Activated CD4-positive, alpha-beta T cell treated with anti-CD3 and anti-CD28 coated beads, Interleukin-2, amount 50 U/mL, for 24 hours (primary cell): ENCODE measurements at regions not wholly inside any gene's neighbourhood (a gene's known extent, or its start where the extent isn't known, plus 50 kb on each side); places are given as distances from the start of the nearest gene placed in this dataset.
"Not testable (repeated sequence)": the region's sequence is repeated elsewhere in the genome, so short reads cannot be mapped to it uniquely, and the experiment has no call there.

Experiments used
- DNase-seq, 2 donors: peaks; one replicate each; pipeline ENCODE4 v3.0.0-alpha.2; 2020; ENCODE audit warnings: low read depth in 1 of 2, low spot score in 1 of 2

DNA sequence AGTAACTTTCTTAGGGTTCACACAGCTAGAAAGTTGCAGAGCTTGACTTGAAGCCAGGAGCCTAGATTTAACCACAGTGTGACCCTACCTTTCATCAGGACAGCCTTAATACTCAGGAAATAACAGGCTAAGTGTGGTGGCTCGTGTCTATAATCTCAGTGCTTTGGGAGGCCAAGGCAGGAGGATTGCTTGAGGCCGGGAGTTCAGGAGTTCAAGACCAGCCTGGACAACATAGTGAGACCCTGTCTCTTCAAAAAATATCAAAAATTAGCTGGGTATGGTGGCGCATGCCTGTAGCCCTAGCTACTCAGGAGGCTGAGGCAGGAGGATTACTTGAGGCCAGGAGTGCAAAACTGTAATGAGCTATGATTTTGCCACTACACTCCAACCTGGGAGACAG is 681.1 kb downstream of the MAT2B start:
- no peak for DNase-seq

DNA sequence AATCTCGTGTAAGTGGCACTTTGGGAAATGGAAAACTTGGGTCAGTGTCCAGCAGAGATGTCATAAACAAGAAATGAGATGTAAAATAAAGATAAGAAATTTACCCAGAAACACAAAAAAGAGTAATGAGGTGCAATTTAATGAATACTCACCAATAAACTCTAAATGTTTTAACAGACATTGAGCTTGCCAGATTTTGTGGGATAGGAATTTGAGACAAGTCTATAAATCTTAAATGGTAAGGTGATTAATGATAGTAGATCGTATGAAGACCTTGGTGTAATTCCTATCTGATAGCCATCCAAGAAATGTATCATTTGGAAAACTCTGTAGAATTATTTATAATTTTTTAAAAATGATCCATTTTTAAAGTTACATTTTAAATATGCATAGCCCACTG is 682.4 kb downstream of the MAT2B start:
- no peak for DNase-seq

DNA sequence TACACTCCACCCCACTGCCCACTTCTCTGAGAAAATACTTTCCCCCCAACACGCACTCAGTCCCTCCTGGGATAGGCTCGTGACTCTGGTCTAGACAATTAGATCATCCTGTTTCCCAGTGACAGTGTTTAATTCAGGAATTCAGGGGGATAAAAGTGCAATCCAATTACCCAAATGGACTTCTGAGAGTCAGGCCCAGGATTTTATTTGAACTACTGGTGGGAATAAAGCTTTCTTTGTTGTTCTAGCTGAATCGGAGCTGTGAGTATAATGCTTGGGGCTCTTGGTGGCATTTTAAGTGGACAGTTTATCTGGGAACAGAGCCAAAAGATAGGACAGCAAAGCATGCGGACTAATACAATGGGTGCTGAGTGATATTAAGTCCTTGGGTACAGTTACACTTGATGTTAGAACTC is 683.3 kb downstream of the MAT2B start:
- no peak for DNase-seq

DNA sequence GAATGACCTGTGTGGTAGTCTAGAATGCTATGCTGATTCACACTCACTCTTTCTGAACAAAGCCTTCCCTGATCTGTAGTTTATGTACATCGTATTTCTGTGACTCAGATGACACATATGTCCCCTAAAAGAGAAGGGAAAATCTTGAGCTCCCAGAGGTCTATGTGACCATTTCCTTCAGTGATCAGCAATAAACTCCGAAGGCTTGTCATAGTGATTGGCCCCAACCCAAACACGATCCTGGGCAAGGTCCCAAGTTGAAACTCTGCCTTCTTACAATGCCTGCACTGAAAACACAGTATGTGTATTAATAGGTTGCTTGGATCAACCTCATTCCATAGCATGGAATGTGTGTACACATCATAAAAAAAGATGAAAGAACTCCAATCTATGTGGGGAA is 685.8 kb downstream of the MAT2B start:
- DNase-seq, result no peak

DNA sequence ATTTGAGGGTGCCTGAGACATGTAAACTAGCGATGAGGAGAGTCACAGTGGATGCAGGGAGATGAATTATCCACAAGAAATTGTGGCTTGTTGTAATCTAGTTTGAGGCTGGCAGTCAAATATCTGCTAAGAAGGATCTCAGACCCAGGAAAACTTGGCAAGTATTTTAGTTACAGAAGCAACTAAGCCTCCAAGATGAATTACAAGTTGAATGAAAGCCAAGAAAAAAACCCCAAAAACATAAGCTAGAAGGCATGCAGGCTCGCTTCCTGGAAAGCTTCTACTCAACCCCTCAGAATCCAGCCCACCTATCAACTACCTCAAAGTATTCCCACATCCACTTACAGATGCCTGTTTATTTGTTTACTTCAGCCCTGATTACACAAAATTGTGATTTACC is 696.9 kb downstream of the MAT2B start:
- DNase-seq, result no peak

DNA sequence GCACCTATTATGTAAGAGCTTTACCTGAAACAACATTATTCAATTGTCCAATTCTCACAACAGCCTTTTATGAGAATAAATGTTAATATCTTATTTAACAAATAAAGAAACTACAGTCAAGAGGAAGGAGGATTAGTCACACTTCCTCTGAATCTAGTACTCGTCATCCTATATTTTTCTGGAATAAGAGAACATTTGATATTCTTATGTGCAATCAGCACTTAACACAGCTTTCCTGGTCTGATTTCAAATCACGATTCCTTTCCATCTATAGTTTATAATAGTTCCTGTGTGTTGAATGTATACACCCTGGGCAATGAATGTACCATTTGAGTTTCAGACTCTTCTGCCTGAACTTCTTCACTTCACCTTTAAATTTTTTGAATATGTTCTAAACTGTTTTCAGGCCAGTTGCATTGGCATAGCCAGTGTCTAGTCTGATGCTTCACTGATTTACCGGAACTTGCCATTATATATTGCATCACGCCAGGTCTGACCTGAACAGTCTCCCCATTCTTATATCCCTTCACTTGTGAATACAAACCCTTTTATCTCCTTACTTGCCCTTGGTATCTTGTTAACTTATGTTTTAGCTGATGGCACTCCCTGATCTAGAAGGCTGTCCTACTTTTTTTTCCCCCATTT is 698.3 kb downstream of the MAT2B start:
- no peak for DNase-seq

DNA sequence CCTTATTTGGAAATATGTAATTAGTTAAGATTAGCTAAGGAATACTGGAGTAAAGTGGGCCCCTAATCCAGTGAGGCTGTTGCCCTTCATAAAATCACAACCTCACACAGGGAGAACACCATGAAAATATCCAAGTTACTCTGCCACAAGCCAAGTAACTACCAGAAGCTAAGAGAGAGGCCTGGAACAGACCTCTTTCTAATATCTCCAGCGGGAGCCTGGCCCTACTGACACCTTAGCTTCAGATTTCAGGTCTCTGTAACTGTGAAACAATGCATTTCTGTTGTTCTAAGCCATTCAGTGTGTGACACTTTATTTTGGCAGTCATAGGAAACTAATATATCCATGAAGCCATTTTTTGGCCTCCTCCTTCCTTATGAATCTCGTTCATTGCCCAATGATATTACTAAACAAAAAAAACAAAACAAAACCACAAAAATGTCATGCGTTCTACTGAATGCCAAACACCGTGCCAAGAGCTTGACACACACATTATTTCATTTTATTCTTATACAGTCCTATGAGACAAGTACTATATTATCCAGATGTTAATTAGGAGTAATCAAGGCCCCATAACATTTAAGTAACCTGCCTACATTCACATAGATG is 699.0 kb downstream of the MAT2B start:
- DNase-seq, result no peak

DNA sequence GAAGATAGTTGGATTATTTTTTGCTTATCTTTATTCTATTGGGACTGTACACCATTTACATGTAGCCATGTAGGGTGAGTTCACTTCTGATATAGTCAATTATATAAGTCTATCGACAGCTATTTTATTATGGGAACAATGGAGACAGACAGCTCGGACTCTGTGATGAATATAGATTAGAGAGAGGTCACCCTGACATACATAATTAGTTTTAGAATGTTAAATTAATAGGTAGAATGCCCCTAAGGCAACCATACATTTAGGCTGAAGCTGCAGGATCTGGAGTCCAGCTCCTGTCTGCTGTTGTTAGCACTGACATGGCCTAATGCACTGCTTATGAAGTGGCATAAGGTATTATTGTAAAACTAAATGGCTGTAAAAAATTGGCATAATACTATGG is 700.8 kb downstream of the MAT2B start:
- DNase-seq, result no peak

DNA sequence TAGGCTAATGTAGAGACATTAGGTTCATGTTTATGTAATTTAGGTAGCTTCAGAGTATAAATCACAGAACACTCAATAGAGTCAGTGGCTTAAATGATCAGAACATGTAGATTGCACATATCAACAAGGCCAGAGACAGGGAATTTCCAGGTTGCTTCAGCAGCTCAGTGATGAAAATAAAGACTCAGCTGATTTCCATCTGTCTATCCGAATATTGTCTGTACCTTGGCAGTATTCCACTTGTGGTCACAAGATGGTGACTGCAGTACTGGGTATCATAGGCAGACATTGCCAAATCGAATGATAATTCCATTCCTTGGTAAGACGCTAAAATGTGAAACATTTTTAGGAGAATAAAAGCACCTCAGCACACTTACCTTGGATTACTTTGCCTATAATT is 702.2 kb downstream of the MAT2B start:
- no peak for DNase-seq

DNA sequence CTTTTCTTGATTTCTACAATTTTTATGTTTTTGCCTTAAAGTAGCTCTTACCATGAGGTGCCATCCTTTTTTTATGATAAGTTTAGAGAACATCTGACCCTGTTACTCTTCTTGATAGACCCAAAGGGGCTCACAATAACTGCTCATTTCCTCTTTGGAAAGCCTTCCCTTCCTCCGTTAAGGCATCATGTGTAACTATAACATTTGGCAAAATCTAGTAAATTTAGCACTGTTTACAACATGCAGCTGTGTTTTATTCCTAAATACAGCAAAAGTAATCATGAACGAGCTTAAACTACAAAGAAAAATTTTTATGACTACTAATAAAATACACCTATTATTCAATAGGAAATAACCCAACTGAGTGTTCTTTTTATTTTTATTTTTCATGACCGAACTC is 705.1 kb downstream of the MAT2B start:
- DNase-seq, result no peak

DNA sequence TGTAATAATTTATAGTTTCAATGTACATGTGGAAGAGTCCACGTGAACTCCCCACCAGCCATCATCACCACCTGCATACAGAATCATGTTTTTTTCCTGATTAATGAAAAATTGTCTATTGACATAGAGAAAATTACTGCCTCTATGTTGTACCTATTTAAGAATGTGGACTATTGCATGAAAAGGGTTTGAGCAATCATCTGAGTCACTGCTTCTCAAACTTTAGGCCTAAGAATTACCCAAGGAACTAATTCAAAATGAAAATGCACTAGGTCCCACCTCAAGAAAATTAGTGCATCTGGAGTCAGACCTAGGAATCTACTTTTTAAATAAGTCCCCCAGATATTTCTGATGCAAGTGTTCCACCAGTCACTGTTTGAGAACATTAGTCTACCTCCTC is 709.3 kb downstream of the MAT2B start:
- DNase-seq, result no peak

DNA sequence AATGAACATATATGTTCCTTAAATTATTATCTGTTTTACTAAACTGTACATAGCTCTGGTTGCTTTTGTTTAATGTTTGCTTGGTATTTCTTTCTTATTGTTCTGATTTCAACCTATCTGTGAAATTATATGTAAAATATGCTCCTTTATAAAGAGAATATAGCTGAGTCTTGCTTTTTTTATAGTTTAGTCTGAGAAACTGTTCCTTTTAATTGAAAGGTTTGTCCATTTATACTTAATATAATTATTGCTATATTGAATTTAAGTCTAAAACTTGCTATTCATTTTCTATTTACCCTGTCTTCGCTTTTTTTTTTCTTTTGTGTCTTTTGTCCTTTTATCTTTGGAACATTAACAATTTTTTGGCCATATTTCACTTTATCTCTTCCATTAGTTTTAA is 712.0 kb downstream of the MAT2B start:
- no peak for DNase-seq

DNA sequence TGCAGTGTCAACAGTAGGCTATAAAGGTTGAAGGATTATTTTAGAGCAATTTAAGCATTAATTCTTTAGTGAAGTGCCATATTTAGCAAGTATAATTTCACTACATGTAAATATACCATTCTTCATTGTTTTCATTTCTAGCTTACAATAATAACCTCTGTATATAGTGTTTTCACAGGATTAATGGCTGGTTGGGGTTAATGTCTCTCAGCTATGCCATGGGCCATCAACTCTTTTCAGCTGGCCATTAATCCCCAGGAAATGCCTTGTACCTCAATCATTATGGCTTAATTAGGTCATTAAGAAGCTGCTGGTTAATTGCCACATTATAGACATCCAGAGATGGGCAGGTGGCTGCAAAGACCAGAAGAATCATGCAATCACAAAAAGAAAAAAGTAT is 715.1 kb downstream of the MAT2B start:
- no peak for DNase-seq

DNA sequence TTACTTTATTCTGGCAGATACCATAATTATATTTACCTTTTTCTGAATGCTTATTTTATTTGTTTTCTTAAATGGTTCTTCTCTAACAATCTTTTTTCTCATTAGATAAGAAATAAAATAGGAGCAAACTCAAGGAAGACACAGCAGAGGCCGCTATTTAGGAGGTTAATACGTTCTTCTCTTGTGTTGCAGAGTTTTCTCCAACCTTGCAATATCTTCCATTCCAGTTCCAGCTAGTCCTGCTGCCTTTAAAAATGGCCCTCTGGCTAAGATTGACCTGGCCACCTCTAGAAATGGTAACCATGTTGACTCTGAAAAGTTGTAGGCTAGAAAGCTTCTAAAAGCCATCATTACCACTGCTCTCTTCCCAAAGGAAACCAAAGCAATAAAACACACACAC is 718.8 kb downstream of the MAT2B start:
- DNase-seq, result no peak

DNA sequence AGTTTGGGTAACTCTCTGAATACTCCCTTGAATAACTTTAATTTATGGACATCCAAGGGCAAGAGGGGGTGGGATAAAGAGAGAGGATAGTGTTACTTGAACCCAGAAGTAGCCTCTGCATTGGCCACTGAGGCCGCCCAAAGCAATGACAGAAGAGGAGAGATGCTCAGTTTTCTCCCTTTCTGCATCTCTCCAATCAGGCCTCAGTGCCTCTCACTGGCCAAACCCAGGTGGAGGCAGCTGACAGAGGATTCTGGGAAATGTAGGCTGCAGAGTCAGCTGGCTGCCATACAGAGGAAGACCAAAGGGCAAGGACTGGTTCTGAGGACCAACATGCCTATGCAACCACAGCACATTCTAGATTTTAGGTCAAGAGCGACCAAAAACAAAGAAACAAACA is 719.4 kb downstream of the MAT2B start:
- no peak for DNase-seq

DNA sequence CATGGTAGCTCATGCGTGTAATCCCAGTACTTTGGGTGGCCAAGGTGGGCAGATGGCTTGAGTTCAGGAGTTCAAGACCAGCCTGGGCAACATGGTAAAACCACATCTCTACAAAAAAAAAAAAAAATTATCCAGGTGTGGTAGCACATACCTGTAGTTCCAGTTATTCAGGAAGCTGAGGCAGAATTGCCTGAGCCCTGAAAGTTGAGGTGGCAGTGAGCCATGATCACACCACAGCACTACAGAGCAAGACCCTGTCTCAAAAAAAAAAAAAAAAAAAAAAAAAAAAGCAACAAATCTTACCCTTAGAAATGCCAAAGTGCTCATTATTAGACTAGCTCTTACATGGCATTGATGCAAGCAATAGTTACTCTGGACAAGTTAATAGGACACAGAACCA is 724.9 kb downstream of the MAT2B start:
- DNase-seq, result no peak

DNA sequence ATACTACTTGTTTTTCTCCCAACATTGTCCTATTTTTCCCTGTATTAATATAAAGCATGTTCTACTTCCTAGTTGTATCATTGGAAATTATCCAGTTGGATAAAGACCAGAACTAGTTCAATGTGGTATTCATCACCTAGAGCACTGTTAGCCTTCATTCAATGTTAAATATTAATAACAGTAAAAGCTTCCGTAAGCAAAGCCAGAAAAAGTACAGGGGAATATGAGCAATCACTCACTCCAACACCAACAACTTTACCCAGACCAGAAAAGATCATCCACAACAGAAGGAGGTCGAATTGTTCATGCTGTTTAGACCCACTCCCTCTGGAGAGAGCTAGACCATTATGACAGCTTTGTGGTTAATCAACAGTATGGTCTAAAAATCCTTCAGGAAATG is 728.4 kb downstream of the MAT2B start:
- DNase-seq, result no peak

DNA sequence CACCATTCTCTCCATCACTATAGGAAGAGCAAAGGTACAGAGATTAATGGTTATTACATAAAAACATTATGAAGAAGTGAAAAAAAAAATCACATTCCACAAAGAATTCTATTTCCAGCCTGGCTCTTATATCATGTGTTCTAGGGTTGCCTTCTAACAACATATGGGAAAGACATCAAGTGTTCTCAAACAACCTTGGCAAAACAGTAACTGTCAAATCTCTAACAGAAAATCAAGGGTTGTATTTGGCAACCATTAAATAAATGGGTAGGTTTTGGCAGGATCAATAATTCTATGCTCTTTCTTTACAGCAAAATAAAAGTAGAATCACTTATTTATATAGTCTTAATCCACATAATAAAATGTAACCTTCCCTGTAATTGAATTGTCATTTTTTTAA is 728.9 kb downstream of the MAT2B start:
- DNase-seq, result no peak

DNA sequence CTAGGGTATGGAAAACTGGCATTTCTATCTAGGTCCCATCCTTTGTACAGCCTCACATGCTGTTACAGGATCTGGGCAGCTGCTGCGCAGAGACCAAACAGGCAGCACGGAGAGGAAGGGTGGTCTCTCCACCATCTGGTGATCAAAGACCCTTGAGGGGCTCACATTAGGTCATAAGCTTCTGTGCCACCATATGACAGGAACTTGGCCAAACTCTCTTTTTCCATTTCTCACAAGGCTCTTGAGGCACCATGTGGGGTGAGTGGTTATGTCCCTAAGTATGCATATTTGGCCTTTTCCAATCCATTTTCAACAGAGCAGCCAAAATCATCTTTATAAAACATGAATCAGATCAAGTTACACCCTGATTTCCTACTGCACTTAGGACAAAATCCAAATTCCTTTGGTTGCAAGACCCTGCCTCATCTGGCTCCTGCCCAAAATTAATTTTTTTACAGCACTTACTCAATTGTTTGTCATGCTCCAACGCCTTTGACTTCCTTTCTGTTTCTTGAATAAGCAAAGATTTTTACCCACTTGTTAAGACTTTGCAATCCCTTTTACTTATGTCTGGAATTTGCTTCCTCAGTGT is 730.0 kb downstream of the MAT2B start:
- DNase-seq, result no peak

DNA sequence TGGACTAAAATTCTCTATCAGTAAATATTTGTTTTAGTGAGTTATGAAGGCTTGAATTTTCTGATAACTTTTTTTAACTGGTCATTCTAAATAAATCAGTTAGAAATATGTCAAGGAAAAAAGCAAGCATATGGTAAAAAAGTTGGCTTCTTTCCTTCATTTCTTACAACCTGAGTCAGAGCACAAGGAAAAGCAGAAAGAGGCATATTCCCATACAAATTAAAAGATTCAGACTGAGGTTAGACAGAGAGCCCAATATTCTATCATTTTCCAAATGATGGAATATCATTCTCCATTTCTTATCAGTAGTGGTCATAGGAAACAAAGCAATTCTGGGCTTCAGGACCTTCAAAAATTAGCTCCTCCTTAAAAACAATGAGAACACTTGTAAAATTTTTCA is 732.1 kb downstream of the MAT2B start:
- no peak for DNase-seq

DNA sequence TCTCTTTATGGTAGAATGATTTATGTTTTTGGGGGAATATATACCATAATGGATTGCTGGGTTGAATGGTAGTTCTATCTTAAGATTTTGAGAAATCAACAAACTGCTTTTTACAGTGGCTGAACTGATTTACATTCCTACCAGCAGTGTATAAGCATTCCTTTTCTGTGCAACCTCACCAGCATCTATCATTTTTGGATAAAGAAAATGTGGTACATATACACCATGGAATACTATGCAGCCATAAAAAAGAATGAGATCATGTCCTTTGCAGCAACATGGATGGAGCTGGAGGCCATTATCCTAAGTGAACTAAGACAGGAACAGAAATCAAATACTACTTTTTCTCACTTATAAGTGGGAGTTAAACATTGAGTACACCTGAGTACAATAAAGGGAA is 746.4 kb downstream of the MAT2B start:
- not testable (repeated sequence) for DNase-seq

DNA sequence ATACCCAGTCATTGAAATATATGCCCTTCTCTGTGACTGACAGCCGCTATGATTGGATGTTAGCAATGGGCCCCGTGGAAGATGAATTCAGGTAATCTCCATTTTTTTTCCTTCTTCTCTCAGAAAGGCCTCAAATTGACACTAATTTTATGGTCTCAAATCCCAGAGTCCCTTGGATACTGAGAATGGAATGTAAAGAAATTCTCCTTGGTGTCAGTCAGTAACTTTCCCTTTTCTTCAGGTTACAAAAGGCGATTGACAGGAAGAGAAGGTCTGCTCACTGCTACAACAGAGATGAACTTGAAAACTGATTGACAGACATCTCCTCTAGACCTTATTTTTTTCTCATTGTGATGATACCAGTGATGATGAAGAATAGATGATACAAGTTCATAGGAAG is 748.3 kb downstream of the MAT2B start:
- no peak for DNase-seq

DNA sequence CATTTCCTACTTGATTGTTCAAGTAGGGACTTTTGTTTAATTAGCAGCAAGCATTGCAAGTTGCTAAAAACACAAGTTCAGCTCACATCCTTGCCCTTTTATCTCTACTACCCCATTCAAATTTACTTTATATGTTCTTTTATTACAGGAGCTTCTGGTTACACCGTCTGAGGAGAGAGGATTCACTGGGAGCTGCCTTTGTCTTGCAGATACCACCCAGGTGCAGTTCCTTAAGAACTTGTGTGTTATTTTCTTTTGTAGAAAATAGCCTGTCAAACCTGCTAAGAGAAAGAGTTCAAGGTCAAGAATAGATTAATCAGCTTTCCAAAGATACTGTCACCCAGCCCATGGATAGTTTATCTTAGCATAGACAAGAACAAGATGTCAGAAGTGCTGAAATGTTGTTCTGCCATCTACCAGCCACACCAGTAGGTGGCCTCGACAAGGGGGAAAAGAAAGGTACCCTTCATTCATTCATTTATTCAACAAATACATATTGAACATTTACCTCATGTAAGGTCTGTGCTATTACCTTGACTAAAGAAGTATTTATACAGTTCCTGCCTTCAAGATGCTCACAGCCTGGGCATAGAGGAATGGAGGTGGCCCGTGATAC is 750.3 kb downstream of the MAT2B start:
- no peak for DNase-seq
